PC-9 (cell line): ENCODE measurements at regions not wholly inside any gene's neighbourhood (a gene's known extent, or its start where the extent isn't known, plus 50 kb on each side); places are given as distances from the start of the nearest gene placed in this dataset.

Source experiments
- CTCF ChIP-seq: fragments of 200-600 bp; sonication (generic); conservative IDR thresholded peaks from 2 replicates; pipeline ENCODE4 v1.6.1; 2017; ENCODE audit warnings: mixed run types, antibody characterized with exemption, mild to moderate bottlenecking, moderate library complexity
- EZH2 ChIP-seq: fragments of 200-600 bp; sonication (generic); IDR thresholded peaks from 2 replicates; pipeline ENCODE4 v1.8.0; 2017; ENCODE audit warnings: antibody characterized with exemption, low read depth

GRCh38 chr5:108536321-108536720 lies 154.4 kb upstream of the FBXL17 start:
- no peak for TF ChIP-seq CTCF
- no peak for TF ChIP-seq EZH2
